Neural crest cell (in vitro differentiated cells): ENCODE measurements at regions not wholly inside any gene's neighbourhood (a gene's known extent, or its start where the extent isn't known, plus 50 kb on each side); places are given as distances from the start of the nearest gene placed in this dataset.
"Not testable (repeated sequence)": the region's sequence is repeated elsewhere in the genome, so short reads cannot be mapped to it uniquely, and the experiment has no call there.

Source experiments
- DNase-seq: peaks from one replicate; pipeline ENCODE4 v3.0.0; 2021; ENCODE audit warnings: low read depth, mixed read lengths, low spot score
- H3K27ac Mint-ChIP-seq: one replicate; pipeline ENCODE4 v1.8.0; 2021; ENCODE audit warnings: mild to moderate bottlenecking, mixed read lengths; ENCODE audit not compliant: unreplicated experiment
- H3K27me3 Mint-ChIP-seq: 2 replicates; pipeline ENCODE4 v1.8.0; 2021; ENCODE audit warnings: low read depth, mild to moderate bottlenecking, mixed read lengths
- H3K36me3 Mint-ChIP-seq: 2 replicates; pipeline ENCODE4 v1.8.0; 2021; ENCODE audit warnings: low read depth, mild to moderate bottlenecking, mixed read lengths
- H3K4me1 Mint-ChIP-seq: 2 replicates; pipeline ENCODE4 v1.8.0; 2021; ENCODE audit warnings: mixed read lengths
- H3K4me3 Mint-ChIP-seq: one replicate; pipeline ENCODE4 v1.8.0; 2021; ENCODE audit warnings: mild to moderate bottlenecking, mixed read lengths
- H3K9me3 Mint-ChIP-seq: 2 replicates; pipeline ENCODE4 v1.8.0; 2021; ENCODE audit warnings: mixed read lengths
- TF ChIP-seq, protein P1 (sequence below): fragments of 200-600 bp; sonication (generic); conservative IDR thresholded peaks from 2 replicates; pipeline ENCODE4 v1.5.0; 2021; ENCODE audit warnings: antibody characterized with exemption, mild to moderate bottlenecking

DNA sequence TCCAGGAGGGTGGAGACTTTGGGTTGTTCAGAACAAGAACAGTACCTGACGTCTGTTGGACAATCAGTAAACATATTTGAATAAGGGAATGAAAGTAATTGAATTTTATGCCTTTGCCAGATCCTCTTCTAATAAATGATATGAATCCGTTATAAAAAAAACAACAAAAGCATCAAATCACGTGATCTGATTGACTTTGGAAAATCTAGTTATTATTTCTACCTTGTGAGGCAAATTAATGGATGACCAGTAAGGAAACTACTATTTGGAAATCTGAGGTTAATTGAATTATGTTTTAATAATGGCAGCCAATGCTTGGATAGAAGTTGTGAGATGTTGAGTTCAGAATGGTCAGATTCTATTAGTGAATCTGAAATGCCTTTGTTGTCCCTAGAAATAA lies 399.5 kb downstream of the TFAP2B start:
- Mint-ChIP-seq H3K4me3 (no peak overlapping the region), H3K27ac (no peak overlapping the region), H3K4me1 (peaks cover 15% of the 10 kb centered on the region), H3K27me3 (peaks cover 20% of the 10 kb centered on the region), H3K9me3 (no peaks in the 10 kb centered on the region), H3K36me3 (no peaks in the 10 kb centered on the region)
- TF ChIP-seq, protein P1, sequence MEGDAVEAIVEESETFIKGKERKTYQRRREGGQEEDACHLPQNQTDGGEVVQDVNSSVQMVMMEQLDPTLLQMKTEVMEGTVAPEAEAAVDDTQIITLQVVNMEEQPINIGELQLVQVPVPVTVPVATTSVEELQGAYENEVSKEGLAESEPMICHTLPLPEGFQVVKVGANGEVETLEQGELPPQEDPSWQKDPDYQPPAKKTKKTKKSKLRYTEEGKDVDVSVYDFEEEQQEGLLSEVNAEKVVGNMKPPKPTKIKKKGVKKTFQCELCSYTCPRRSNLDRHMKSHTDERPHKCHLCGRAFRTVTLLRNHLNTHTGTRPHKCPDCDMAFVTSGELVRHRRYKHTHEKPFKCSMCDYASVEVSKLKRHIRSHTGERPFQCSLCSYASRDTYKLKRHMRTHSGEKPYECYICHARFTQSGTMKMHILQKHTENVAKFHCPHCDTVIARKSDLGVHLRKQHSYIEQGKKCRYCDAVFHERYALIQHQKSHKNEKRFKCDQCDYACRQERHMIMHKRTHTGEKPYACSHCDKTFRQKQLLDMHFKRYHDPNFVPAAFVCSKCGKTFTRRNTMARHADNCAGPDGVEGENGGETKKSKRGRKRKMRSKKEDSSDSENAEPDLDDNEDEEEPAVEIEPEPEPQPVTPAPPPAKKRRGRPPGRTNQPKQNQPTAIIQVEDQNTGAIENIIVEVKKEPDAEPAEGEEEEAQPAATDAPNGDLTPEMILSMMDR: no peak
- DNase-seq: no peak

- not testable (repeated sequence) for H3K27ac Mint-ChIP-seq, H3K4me3 Mint-ChIP-seq, H3K4me1 Mint-ChIP-seq, H3K27me3 Mint-ChIP-seq, DNase-seq
- peaks cover 15% of the 10 kb centered on the region for H3K36me3 Mint-ChIP-seq
- peaks cover 12% of the 10 kb centered on the region for H3K9me3 Mint-ChIP-seq
Observed at GRCh38 chr6:51224580-51225240, 406.0 kb downstream of the TFAP2B start.

DNA sequence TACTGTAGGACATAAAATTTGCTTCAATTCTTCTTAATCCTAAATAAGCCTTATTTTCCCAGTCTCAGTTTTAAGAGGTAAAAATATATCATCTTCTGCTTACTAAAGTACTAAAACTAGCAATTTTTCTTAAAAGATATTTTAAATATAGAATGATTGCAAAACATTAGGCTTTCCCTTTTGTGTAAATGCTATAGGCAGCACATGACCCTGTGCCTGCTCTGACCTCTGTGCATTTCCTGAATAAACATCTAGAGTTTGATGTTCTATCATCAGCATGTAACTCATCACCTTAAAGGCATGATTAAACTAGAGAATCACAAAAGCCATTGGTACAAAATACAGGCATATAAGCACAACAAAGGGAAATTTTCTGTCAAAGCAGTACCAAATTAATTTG lies 422.7 kb downstream of the TFAP2B start:
- TF ChIP-seq, protein P1: no peak
- DNase-seq: no peak
- Mint-ChIP-seq H3K36me3 (no peaks in the 10 kb centered on the region), H3K9me3 (peaks cover 4% of the 10 kb centered on the region), H3K27ac (no peak overlapping the region), H3K27me3 (no peaks in the 10 kb centered on the region), H3K4me1 (no peaks in the 10 kb centered on the region), H3K4me3 (no peak overlapping the region)

GRCh38 chr6:51249798-51250197 lies 431.1 kb downstream of the TFAP2B start:
- DNase-seq: no peak
- TF ChIP-seq, protein P1: no peak
- H3K27me3 Mint-ChIP-seq: no peaks in the 10 kb centered on the region
- no peaks in the 10 kb centered on the region for H3K36me3 Mint-ChIP-seq
- no peak overlapping the region for H3K4me3 Mint-ChIP-seq
- H3K4me1 Mint-ChIP-seq: no peaks in the 10 kb centered on the region
- no peak overlapping the region for H3K27ac Mint-ChIP-seq
- peaks cover 2% of the 10 kb centered on the region for H3K9me3 Mint-ChIP-seq

DNA sequence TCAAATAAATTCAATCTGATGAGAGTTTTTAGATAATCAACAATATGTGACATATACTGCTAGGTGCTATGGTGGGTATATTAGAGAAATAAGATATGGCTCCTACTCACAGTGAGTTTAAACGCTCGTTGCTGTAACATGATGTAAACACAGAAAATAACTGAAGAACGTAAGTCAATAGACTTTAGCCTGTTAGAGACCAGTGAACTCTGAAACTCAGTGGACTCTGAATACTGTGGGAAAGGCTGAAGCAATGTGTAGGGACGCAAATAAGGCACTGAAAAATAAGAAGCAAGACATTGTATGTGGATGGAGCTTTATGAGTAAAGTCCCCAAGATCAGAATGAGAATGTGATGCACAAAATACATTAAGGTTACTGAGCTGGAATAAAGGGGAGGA lies 431.6 kb downstream of the TFAP2B start:
- Mint-ChIP-seq H3K36me3 (no peaks in the 10 kb centered on the region), H3K4me3 (no peak overlapping the region), H3K27ac (no peak overlapping the region), H3K4me1 (no peaks in the 10 kb centered on the region), H3K9me3 (peaks cover 2% of the 10 kb centered on the region), H3K27me3 (no peaks in the 10 kb centered on the region)
- DNase-seq: no peak
- TF ChIP-seq, protein P1: no peak

- no peaks in the 10 kb centered on the region for H3K36me3 Mint-ChIP-seq
- peaks cover 3% of the 10 kb centered on the region for H3K4me1 Mint-ChIP-seq
- DNase-seq: no peak
- TF ChIP-seq, protein P1: no peak
- H3K4me3 Mint-ChIP-seq: no peak overlapping the region
- H3K27ac Mint-ChIP-seq: no peak overlapping the region
- H3K27me3 Mint-ChIP-seq: no peaks in the 10 kb centered on the region
- peaks cover 2% of the 10 kb centered on the region for H3K9me3 Mint-ChIP-seq
Observed at GRCh38 chr6:51257938-51258337, 439.3 kb downstream of the TFAP2B start.
